ENCODE measurements at regions not wholly inside any gene's neighbourhood (a gene's known extent, or its start where the extent isn't known, plus 50 kb on each side); places are given as distances from the start of the nearest gene placed in this dataset.

- H3K4me3 ChIP-seq (ENCODE audit: low read length) = no peak overlapping the region
- no peak overlapping the region for H3K27ac ChIP-seq (ENCODE audit: low read length)
- H3K9me3 ChIP-seq (ENCODE audit: insufficient read depth, low read length) = peaks cover 36% of the 10 kb centered on the region; the same call in 1 of the 2 replicates
- no peak overlapping the region for H3K4me2 ChIP-seq (ENCODE audit: low read length)
- no peaks in the 10 kb centered on the region for H3K36me3 ChIP-seq (replicated peaks; ENCODE audit: low read depth, low read length)
- no peaks in the 10 kb centered on the region for H3K4me1 ChIP-seq (ENCODE audit: low read length)
- no peaks in the 10 kb centered on the region for H3K27me3 ChIP-seq (ENCODE audit: low read depth, low read length)
- H3K9ac ChIP-seq (ENCODE audit: low read length) = no peak overlapping the region
- TF ChIP-seq, protein P1, sequence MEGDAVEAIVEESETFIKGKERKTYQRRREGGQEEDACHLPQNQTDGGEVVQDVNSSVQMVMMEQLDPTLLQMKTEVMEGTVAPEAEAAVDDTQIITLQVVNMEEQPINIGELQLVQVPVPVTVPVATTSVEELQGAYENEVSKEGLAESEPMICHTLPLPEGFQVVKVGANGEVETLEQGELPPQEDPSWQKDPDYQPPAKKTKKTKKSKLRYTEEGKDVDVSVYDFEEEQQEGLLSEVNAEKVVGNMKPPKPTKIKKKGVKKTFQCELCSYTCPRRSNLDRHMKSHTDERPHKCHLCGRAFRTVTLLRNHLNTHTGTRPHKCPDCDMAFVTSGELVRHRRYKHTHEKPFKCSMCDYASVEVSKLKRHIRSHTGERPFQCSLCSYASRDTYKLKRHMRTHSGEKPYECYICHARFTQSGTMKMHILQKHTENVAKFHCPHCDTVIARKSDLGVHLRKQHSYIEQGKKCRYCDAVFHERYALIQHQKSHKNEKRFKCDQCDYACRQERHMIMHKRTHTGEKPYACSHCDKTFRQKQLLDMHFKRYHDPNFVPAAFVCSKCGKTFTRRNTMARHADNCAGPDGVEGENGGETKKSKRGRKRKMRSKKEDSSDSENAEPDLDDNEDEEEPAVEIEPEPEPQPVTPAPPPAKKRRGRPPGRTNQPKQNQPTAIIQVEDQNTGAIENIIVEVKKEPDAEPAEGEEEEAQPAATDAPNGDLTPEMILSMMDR (IDR thresholded peaks at IDR 0.05; ENCODE audit: low read depth, low read length) = no peak
- TF ChIP-seq EZH2phosphoT487 (IDR thresholded peaks at IDR 0.05; ENCODE audit: low read depth) = no peak
- no peaks in the 10 kb centered on the region for H3K79me2 ChIP-seq (ENCODE audit: low read length)
- H4K20me1 ChIP-seq (ENCODE audit: insufficient read depth, low read length) = no peaks in the 10 kb centered on the region
- H2AFZ ChIP-seq (ENCODE audit: low read depth, low read length) = no peak overlapping the region
These were observed 105.3 kb upstream of the C2CD4B start for GRCh38 chr15:62270216-62270921.

- Histone ChIP-seq H4K20me1 (ENCODE audit: insufficient read depth, low read length) (no peaks in the 10 kb centered on the region), H2AFZ (ENCODE audit: low read depth, low read length) (no peak overlapping the region), H3K79me2 (ENCODE audit: low read length) (no peaks in the 10 kb centered on the region), H3K4me1 (ENCODE audit: low read length) (no peaks in the 10 kb centered on the region), H3K27ac (ENCODE audit: low read length) (no peak overlapping the region), H3K36me3 (replicated peaks; ENCODE audit: low read depth, low read length) (no peaks in the 10 kb centered on the region), H3K9ac (ENCODE audit: low read length) (no peak overlapping the region), H3K27me3 (ENCODE audit: low read depth, low read length) (no peaks in the 10 kb centered on the region), H3K4me3 (ENCODE audit: low read length) (no peak overlapping the region), H3K9me3 (ENCODE audit: insufficient read depth, low read length) (peaks cover 33% of the 10 kb centered on the region; the same call in 1 of the 2 replicates), H3K4me2 (ENCODE audit: low read length) (no peak overlapping the region)
- no peak for TF ChIP-seq EZH2phosphoT487 (IDR thresholded peaks at IDR 0.05; ENCODE audit: low read depth)
- TF ChIP-seq, protein P1 (IDR thresholded peaks at IDR 0.05; ENCODE audit: low read depth, low read length) = no peak
These were observed 107.2 kb upstream of the C2CD4B start for GRCh38 chr15:62272290-62272689.

GRCh38 chr15:62275831-62276230 lies 110.7 kb upstream of the C2CD4B start:
- Histone ChIP-seq H3K79me2 (ENCODE audit: low read length) (no peaks in the 10 kb centered on the region), H3K36me3 (replicated peaks; ENCODE audit: low read depth, low read length) (no peaks in the 10 kb centered on the region), H3K4me1 (ENCODE audit: low read length) (no peaks in the 10 kb centered on the region), H3K9ac (ENCODE audit: low read length) (no peak overlapping the region), H3K9me3 (ENCODE audit: insufficient read depth, low read length) (peaks cover 10% of the 10 kb centered on the region; the same call in 1 of the 2 replicates), H3K27ac (ENCODE audit: low read length) (no peak overlapping the region), H3K4me3 (ENCODE audit: low read length) (no peak overlapping the region), H2AFZ (ENCODE audit: low read depth, low read length) (no peak overlapping the region), H3K27me3 (ENCODE audit: low read depth, low read length) (peaks cover 6% of the 10 kb centered on the region; the same call in 1 of the 2 replicates), H3K4me2 (ENCODE audit: low read length) (no peak overlapping the region), H4K20me1 (ENCODE audit: insufficient read depth, low read length) (no peaks in the 10 kb centered on the region)
- TF ChIP-seq EZH2phosphoT487 (IDR thresholded peaks at IDR 0.05; ENCODE audit: low read depth) = no peak
- TF ChIP-seq, protein P1 (IDR thresholded peaks at IDR 0.05; ENCODE audit: low read depth, low read length) = no peak

DNA sequence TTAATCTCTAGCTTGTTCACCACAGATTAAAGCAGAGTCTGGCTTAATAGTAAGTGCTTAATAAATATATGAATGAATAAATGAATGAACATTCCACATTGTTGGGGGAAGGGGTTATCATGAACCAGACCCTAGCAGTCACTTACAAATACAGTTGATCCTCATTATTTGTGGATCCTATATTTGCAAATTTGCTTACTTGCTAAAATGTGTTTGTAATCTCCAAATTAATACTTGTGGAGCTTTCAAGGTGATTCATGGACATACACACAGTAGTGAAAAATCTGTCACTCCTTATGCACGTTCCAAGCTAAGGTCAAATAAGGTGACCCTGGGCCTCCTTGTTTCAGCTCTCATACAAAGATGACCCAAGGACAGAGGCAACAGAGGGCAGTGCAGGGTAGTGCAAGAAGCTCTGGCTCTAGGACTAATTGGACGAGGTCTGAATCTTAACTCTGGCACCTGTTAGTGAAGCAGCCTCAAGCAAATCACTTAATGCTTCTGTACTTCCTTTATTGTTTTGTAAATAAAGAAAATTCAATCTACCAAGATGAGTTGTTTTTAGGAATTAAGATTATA lies 112.8 kb upstream of the C2CD4B start:
- TF ChIP-seq, protein P1 (IDR thresholded peaks at IDR 0.05; ENCODE audit: low read depth, low read length) = peak; percentile 11; the same call in 1 of the 2 replicates
- no peak for TF ChIP-seq EZH2phosphoT487 (IDR thresholded peaks at IDR 0.05; ENCODE audit: low read depth)
- H3K4me1 ChIP-seq (ENCODE audit: low read length) = no peaks in the 10 kb centered on the region
- no peak overlapping the region for H3K4me3 ChIP-seq (ENCODE audit: low read length)
- no peak overlapping the region for H3K27ac ChIP-seq (ENCODE audit: low read length)
- H3K4me2 ChIP-seq (ENCODE audit: low read length) = no peak overlapping the region
- H4K20me1 ChIP-seq (ENCODE audit: insufficient read depth, low read length) = no peaks in the 10 kb centered on the region
- no peaks in the 10 kb centered on the region for H3K9me3 ChIP-seq (ENCODE audit: insufficient read depth, low read length)
- H3K27me3 ChIP-seq (ENCODE audit: low read depth, low read length) = peaks cover 6% of the 10 kb centered on the region; the same call in 1 of the 2 replicates
- no peak overlapping the region for H2AFZ ChIP-seq (ENCODE audit: low read depth, low read length)
- H3K9ac ChIP-seq (ENCODE audit: low read length) = no peak overlapping the region
- H3K79me2 ChIP-seq (ENCODE audit: low read length) = no peaks in the 10 kb centered on the region
- no peaks in the 10 kb centered on the region for H3K36me3 ChIP-seq (replicated peaks; ENCODE audit: low read depth, low read length)

Measured in OCI-LY3 (cell line).